ENCODE measurements at regions not wholly inside any gene's neighbourhood (a gene's known extent, or its start where the extent isn't known, plus 50 kb on each side); places are given as distances from the start of the nearest gene placed in this dataset.

GRCh38 chr6:113211170-113211569 lies 646.0 kb upstream of the MARCKS start:
- no peaks in the 10 kb centered on the region for H3K27me3 Mint-ChIP-seq (ENCODE audit: low read depth, unreplicated experiment)
- Histone ChIP-seq H4K20me1 (ENCODE audit: insufficient read depth, low read length) (no peaks in the 10 kb centered on the region), H3K4me3 (ENCODE audit: insufficient read depth, low read depth, low read length) (no peak overlapping the region), H3K36me3 (ENCODE audit: insufficient read depth, low read length) (no peaks in the 10 kb centered on the region), H3K9ac (ENCODE audit: low read length) (no peak overlapping the region), H3K79me2 (ENCODE audit: insufficient read depth, low read length) (no peaks in the 10 kb centered on the region), H3K9me3 (ENCODE audit: insufficient read depth, low read depth, low read length) (no peaks in the 10 kb centered on the region), H3K27me3 (ENCODE audit: insufficient read depth, low read length) (no peaks in the 10 kb centered on the region), H2AFZ (ENCODE audit: low read depth, low read length) (no peak overlapping the region), H3K27ac (ENCODE audit: low read depth, low read length) (no peak overlapping the region), H3K4me2 (ENCODE audit: low read length) (no peak overlapping the region), H3K4me1 (ENCODE audit: insufficient read depth, low read length) (no peaks in the 10 kb centered on the region)
- TF ChIP-seq EZH2 (IDR thresholded peaks at IDR 0.05; ENCODE audit: insufficient read depth, low read length) (no peak), CTCF (IDR thresholded peaks at IDR 0.05; ENCODE audit: insufficient read depth, low read depth, low read length) (no peak)
- H3K36me3 Mint-ChIP-seq (ENCODE audit: low read depth, unreplicated experiment): no peaks in the 10 kb centered on the region
- no peak overlapping the region for H3K4me3 Mint-ChIP-seq (ENCODE audit: unreplicated experiment)
- no peak for DNase-seq (ENCODE audit: low read depth)
- no peak overlapping the region for H3K27ac Mint-ChIP-seq (ENCODE audit: unreplicated experiment)
- peaks cover 6% of the 10 kb centered on the region for H3K9me3 Mint-ChIP-seq (ENCODE audit: unreplicated experiment)
- peaks cover 10% of the 10 kb centered on the region for H3K4me1 Mint-ChIP-seq (ENCODE audit: low read depth, unreplicated experiment)
- no peak for FAIRE-seq

- no peaks in the 10 kb centered on the region for H3K4me1 Mint-ChIP-seq (ENCODE audit: low read depth, unreplicated experiment)
These were observed 637.4 kb upstream of the MARCKS start for GRCh38 chr6:113219783-113220182.

More at GRCh38 chr6:113219783-113220182, 637.4 kb upstream of the MARCKS start:
- H4K20me1 ChIP-seq (ENCODE audit: insufficient read depth, low read length): no peaks in the 10 kb centered on the region
- no peak overlapping the region for H3K9ac ChIP-seq (ENCODE audit: low read length)
- DNase-seq (ENCODE audit: low read depth) (no peak), FAIRE-seq (no peak)
- TF ChIP-seq CTCF (IDR thresholded peaks at IDR 0.05; ENCODE audit: insufficient read depth, low read depth, low read length) (no peak), EZH2 (IDR thresholded peaks at IDR 0.05; ENCODE audit: insufficient read depth, low read length) (no peak)
- H3K27ac Mint-ChIP-seq (ENCODE audit: unreplicated experiment): no peak overlapping the region
- H3K36me3 Mint-ChIP-seq (ENCODE audit: low read depth, unreplicated experiment): no peaks in the 10 kb centered on the region
- no peak overlapping the region for H3K4me2 ChIP-seq (ENCODE audit: low read length)
- peaks cover 4% of the 10 kb centered on the region for H3K9me3 Mint-ChIP-seq (ENCODE audit: unreplicated experiment)
- no peak overlapping the region for H2AFZ ChIP-seq (ENCODE audit: low read depth, low read length)
- peak overlapping the region; percentile 40 for H3K4me3 Mint-ChIP-seq (ENCODE audit: unreplicated experiment)
- no peak overlapping the region for H3K27ac ChIP-seq (ENCODE audit: low read depth, low read length)
- H3K4me3 ChIP-seq (ENCODE audit: insufficient read depth, low read depth, low read length): no peak overlapping the region
- H3K27me3 ChIP-seq (ENCODE audit: insufficient read depth, low read length): no peaks in the 10 kb centered on the region
- H3K79me2 ChIP-seq (ENCODE audit: insufficient read depth, low read length): no peaks in the 10 kb centered on the region
- no peaks in the 10 kb centered on the region for H3K9me3 ChIP-seq (ENCODE audit: insufficient read depth, low read depth, low read length)
- no peaks in the 10 kb centered on the region for H3K4me1 ChIP-seq (ENCODE audit: insufficient read depth, low read length)
- no peaks in the 10 kb centered on the region for H3K36me3 ChIP-seq (ENCODE audit: insufficient read depth, low read length)
- no peaks in the 10 kb centered on the region for H3K27me3 Mint-ChIP-seq (ENCODE audit: low read depth, unreplicated experiment)
